ENCODE measurements at regions not wholly inside any gene's neighbourhood (a gene's known extent, or its start where the extent isn't known, plus 50 kb on each side); places are given as distances from the start of the nearest gene placed in this dataset.
A peak's percentile ranks its signal among the peaks of the same experiment; 100 is the strongest.

DNA sequence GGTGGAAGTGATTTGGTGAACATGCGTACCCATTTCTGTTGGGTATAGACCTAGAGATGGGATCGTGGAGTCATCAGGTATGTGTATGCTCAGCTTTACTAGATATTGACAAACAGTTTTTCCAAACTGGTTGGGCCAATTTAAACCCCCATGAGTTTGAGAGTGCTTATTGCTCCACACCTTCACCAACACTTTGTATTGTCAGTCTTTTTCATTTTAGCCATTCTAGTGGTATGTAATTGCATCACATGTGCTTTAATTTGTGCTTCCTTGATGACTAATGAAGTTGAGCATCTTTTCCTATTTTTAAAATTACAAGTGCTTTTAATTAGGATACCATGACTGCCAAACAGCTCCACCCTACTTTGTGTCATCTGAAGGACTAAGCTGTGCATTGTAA, 158.9 kb upstream of the AKIRIN2 start:
- no peak overlapping the region for H3K27ac ChIP-seq (ENCODE audit: insufficient read depth, low read length)
- H3K4me3 ChIP-seq (replicated peaks in 1 of 4; ENCODE audit: control extremely low read depth in 1 of 4, insufficient read depth in 1 of 4, low read depth in 3 of 4, low read length in 4 of 4) = no peak overlapping the region
- H4K20me1 ChIP-seq (ENCODE audit: control insufficient read depth, extremely low read depth, insufficient read depth, low read length) = no peaks in the 10 kb centered on the region
- H3K9ac ChIP-seq (ENCODE audit: insufficient read depth, low read length) = no peak overlapping the region
- no peak for TF ChIP-seq EZH2 (IDR thresholded peaks at IDR 0.05; ENCODE audit: low read length, missing control alignments)
- TF ChIP-seq, protein P1, sequence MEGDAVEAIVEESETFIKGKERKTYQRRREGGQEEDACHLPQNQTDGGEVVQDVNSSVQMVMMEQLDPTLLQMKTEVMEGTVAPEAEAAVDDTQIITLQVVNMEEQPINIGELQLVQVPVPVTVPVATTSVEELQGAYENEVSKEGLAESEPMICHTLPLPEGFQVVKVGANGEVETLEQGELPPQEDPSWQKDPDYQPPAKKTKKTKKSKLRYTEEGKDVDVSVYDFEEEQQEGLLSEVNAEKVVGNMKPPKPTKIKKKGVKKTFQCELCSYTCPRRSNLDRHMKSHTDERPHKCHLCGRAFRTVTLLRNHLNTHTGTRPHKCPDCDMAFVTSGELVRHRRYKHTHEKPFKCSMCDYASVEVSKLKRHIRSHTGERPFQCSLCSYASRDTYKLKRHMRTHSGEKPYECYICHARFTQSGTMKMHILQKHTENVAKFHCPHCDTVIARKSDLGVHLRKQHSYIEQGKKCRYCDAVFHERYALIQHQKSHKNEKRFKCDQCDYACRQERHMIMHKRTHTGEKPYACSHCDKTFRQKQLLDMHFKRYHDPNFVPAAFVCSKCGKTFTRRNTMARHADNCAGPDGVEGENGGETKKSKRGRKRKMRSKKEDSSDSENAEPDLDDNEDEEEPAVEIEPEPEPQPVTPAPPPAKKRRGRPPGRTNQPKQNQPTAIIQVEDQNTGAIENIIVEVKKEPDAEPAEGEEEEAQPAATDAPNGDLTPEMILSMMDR (conservative IDR thresholded peaks at IDR 0.05 in 1 of 2, IDR thresholded peaks at IDR 0.05 in 1 of 2; ENCODE audit: low read depth in 1 of 2, low read length in 2 of 2) = no peak
- H3K27me3 ChIP-seq (ENCODE audit: control insufficient read depth, insufficient read depth, low read length) = no peaks in the 10 kb centered on the region
- DNase-seq (ENCODE audit: low read depth in 2 of 2) = no peak
- no peaks in the 10 kb centered on the region for H3K36me3 ChIP-seq (ENCODE audit: control insufficient read depth, insufficient read depth, low read length)
- no peak overlapping the region for H2AFZ ChIP-seq (ENCODE audit: low read length)
- H3K9me3 ChIP-seq (ENCODE audit: control insufficient read depth, insufficient read depth, low read depth, low read length) = no peaks in the 10 kb centered on the region
- H3K4me1 ChIP-seq (ENCODE audit: control insufficient read depth, extremely low read depth, insufficient read depth, low read length) = no peaks in the 10 kb centered on the region
- H3K4me2 ChIP-seq (ENCODE audit: extremely low read depth, insufficient read depth, low read length) = no peak overlapping the region
- no peaks in the 10 kb centered on the region for H3K79me2 ChIP-seq (ENCODE audit: control insufficient read depth, insufficient read depth, low read length)

DNA sequence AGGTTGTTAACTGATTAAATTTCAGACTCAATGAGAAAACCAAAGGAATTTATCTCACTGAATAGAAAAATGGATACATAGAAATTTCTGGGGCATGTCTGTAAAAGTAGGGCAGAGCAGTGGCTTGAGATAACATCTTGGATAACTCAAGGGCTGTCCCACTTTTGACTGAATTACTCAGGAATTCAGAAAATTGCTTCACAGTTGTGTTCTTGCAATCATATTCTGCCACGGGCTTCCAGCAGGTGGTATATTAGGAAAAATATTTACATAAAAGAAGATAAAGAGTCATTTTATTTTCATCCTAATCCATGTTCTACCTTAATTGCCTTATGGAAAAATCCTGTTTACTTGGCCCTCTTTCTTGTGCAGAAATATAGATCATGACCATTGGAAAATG, 156.4 kb upstream of the AKIRIN2 start:
- H3K4me3 ChIP-seq (replicated peaks in 1 of 4; ENCODE audit: control extremely low read depth in 1 of 4, insufficient read depth in 1 of 4, low read depth in 3 of 4, low read length in 4 of 4) = no peak overlapping the region
- no peaks in the 10 kb centered on the region for H4K20me1 ChIP-seq (ENCODE audit: control insufficient read depth, extremely low read depth, insufficient read depth, low read length)
- peak in 1 of 2 donors; percentile 11 for DNase-seq (ENCODE audit: low read depth in 2 of 2)
- H3K9me3 ChIP-seq (ENCODE audit: control insufficient read depth, insufficient read depth, low read depth, low read length) = no peaks in the 10 kb centered on the region
- TF ChIP-seq EZH2 (IDR thresholded peaks at IDR 0.05; ENCODE audit: low read length, missing control alignments) = no peak
- TF ChIP-seq, protein P1 (conservative IDR thresholded peaks at IDR 0.05 in 1 of 2, IDR thresholded peaks at IDR 0.05 in 1 of 2; ENCODE audit: low read depth in 1 of 2, low read length in 2 of 2) = no peak
- no peaks in the 10 kb centered on the region for H3K79me2 ChIP-seq (ENCODE audit: control insufficient read depth, insufficient read depth, low read length)
- H3K27ac ChIP-seq (ENCODE audit: insufficient read depth, low read length) = no peak overlapping the region
- H3K36me3 ChIP-seq (ENCODE audit: control insufficient read depth, insufficient read depth, low read length) = no peaks in the 10 kb centered on the region
- no peak overlapping the region for H3K9ac ChIP-seq (ENCODE audit: insufficient read depth, low read length)
- H2AFZ ChIP-seq (ENCODE audit: low read length) = no peak overlapping the region
- no peak overlapping the region for H3K4me2 ChIP-seq (ENCODE audit: extremely low read depth, insufficient read depth, low read length)
- H3K4me1 ChIP-seq (ENCODE audit: control insufficient read depth, extremely low read depth, insufficient read depth, low read length) = no peaks in the 10 kb centered on the region
- no peaks in the 10 kb centered on the region for H3K27me3 ChIP-seq (ENCODE audit: control insufficient read depth, insufficient read depth, low read length)

DNA sequence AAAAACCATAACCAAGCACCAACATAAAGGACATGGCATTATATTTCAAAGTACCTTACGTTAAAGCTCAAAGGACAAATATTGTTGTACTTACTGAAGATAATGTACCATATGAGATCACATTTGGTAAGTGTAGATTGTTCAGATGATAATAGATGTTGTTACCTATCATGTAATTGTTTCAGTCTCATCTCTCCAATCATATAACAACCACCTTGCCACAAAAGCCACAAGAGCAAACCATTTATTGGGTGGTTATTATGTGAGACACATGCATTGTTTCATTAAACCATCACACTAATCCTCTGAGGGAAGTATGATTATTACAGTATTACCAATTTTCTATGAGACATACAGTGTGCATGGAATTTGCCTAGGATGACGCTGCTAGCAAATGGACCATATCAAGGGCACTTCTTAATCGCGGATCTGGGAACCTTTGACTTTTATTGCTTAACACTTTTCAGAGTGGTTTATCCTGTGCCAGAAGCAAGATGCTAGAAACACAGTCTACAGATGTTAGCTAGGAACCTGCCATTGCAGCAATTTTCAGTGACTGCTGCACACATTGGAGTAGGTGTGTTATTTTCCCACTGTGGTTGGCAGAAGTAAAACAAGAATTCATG, 149.8 kb upstream of the AKIRIN2 start:
- TF ChIP-seq EZH2 (IDR thresholded peaks at IDR 0.05; ENCODE audit: low read length, missing control alignments) = no peak
- TF ChIP-seq, protein P1 (conservative IDR thresholded peaks at IDR 0.05 in 1 of 2, IDR thresholded peaks at IDR 0.05 in 1 of 2; ENCODE audit: low read depth in 1 of 2, low read length in 2 of 2) = no peak
- Histone ChIP-seq H2AFZ (ENCODE audit: low read length) (no peak overlapping the region), H3K9me3 (ENCODE audit: control insufficient read depth, insufficient read depth, low read depth, low read length) (no peaks in the 10 kb centered on the region), H3K4me1 (ENCODE audit: control insufficient read depth, extremely low read depth, insufficient read depth, low read length) (no peaks in the 10 kb centered on the region), H3K36me3 (ENCODE audit: control insufficient read depth, insufficient read depth, low read length) (no peaks in the 10 kb centered on the region), H3K9ac (ENCODE audit: insufficient read depth, low read length) (no peak overlapping the region), H3K27me3 (ENCODE audit: control insufficient read depth, insufficient read depth, low read length) (peaks cover 2% of the 10 kb centered on the region), H3K4me3 (replicated peaks in 1 of 4; ENCODE audit: control extremely low read depth in 1 of 4, insufficient read depth in 1 of 4, low read depth in 3 of 4, low read length in 4 of 4) (no peak overlapping the region), H3K27ac (ENCODE audit: insufficient read depth, low read length) (no peak overlapping the region), H4K20me1 (ENCODE audit: control insufficient read depth, extremely low read depth, insufficient read depth, low read length) (no peaks in the 10 kb centered on the region), H3K79me2 (ENCODE audit: control insufficient read depth, insufficient read depth, low read length) (no peaks in the 10 kb centered on the region), H3K4me2 (ENCODE audit: extremely low read depth, insufficient read depth, low read length) (no peak overlapping the region)
- DNase-seq (ENCODE audit: low read depth in 2 of 2) = no peak
